ENCODE measurements at regions not wholly inside any gene's neighbourhood (a gene's known extent, or its start where the extent isn't known, plus 50 kb on each side); places are given as distances from the start of the nearest gene placed in this dataset.

DNA sequence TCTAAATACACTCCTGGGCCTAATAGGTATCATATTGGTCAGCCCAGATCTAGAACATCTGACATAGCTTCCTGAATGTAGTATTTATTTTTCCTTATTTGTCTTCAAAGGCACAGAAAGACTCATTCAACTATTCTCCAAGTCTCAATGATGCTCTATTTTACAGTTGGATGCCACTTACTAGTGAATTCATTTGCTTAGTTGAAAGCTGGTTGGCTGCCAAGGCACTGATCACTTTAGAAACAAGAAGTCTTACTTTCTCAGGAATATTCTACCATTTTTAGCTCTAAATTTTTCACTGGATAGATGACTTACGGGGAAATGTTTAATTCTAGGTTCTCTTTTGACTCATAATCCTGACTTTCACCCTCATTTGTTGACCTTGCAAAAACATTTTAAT lies 863.4 kb downstream of the SORCS1 start:
- TF ChIP-seq, protein P1, sequence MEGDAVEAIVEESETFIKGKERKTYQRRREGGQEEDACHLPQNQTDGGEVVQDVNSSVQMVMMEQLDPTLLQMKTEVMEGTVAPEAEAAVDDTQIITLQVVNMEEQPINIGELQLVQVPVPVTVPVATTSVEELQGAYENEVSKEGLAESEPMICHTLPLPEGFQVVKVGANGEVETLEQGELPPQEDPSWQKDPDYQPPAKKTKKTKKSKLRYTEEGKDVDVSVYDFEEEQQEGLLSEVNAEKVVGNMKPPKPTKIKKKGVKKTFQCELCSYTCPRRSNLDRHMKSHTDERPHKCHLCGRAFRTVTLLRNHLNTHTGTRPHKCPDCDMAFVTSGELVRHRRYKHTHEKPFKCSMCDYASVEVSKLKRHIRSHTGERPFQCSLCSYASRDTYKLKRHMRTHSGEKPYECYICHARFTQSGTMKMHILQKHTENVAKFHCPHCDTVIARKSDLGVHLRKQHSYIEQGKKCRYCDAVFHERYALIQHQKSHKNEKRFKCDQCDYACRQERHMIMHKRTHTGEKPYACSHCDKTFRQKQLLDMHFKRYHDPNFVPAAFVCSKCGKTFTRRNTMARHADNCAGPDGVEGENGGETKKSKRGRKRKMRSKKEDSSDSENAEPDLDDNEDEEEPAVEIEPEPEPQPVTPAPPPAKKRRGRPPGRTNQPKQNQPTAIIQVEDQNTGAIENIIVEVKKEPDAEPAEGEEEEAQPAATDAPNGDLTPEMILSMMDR (optimal IDR thresholded peaks at IDR 0.05 in 1 of 3, IDR thresholded peaks at IDR 0.05 in 1 of 3, conservative IDR thresholded peaks at IDR 0.05 in 1 of 3; ENCODE audit: extremely low read depth in 1 of 3, insufficient read depth in 2 of 3, low read length in 3 of 3): no peak
- no peak for TF ChIP-seq EZH2 (IDR thresholded peaks at IDR 0.05; ENCODE audit: low read length)

Data from keratinocyte (primary cell).